OCI-LY3 (cell line): ENCODE measurements at regions not wholly inside any gene's neighbourhood (a gene's known extent, or its start where the extent isn't known, plus 50 kb on each side); places are given as distances from the start of the nearest gene placed in this dataset.

Experiments used
- H2AFZ ChIP-seq: fragments of 200-600, 300-600 bp; shearing (Covaris generic); 2 replicates; pipeline ENCODE4 v1.6.0; 2014; ENCODE audit warnings: antibody characterized with exemption, low read depth, low read length
- H3K27ac ChIP-seq: fragments of 200-600, 300-600 bp; sonication (generic); 2 replicates; pipeline ENCODE4 v1.5.1; 2014; ENCODE audit warnings: mild to moderate bottlenecking, low read length, moderate library complexity, mixed read lengths
- H3K27me3 ChIP-seq: fragments of 200-600, 300-600 bp; sonication (generic); 2 replicates; pipeline ENCODE4 v1.6.1; 2014; ENCODE audit warnings: low read depth, low read length, mixed read lengths
- H3K36me3 ChIP-seq: fragments of 200-600, 300-600 bp; sonication (generic); replicated peaks from 2 replicates; pipeline ENCODE3; 2014; ENCODE audit warnings: low read depth, low read length, mixed read lengths
- H3K4me1 ChIP-seq: fragments of 300-600, 200-600 bp; sonication (generic); 2 replicates; pipeline ENCODE4 v1.6.1; 2014; ENCODE audit warnings: low read length, mixed read lengths
- H3K4me2 ChIP-seq: fragments of 200-600, 300-600 bp; sonication (generic); 2 replicates; pipeline ENCODE4 v1.6.1; 2014; ENCODE audit warnings: low read length, mixed read lengths
- H3K4me3 ChIP-seq: fragments of 300-600, 200-600 bp; sonication (generic); 2 replicates; pipeline ENCODE4 v1.5.1; 2014; ENCODE audit warnings: antibody characterized with exemption, mild to moderate bottlenecking, low read length, moderate library complexity
- H3K79me2 ChIP-seq: fragments of 300-600, 200-600 bp; shearing (Covaris generic); 2 replicates; pipeline ENCODE4 v1.6.1; 2014; ENCODE audit warnings: mild to moderate bottlenecking, low read length, mixed read lengths
- H3K9ac ChIP-seq: fragments of 300-600, 200-600 bp; shearing (Covaris generic); 2 replicates; pipeline ENCODE4 v1.6.0; 2014; ENCODE audit warnings: mild to moderate bottlenecking, low read length, moderate library complexity
- H3K9me3 ChIP-seq: fragments of 200-600, 300-600 bp; shearing (Covaris generic); 2 replicates; pipeline ENCODE4 v1.6.1; 2014; ENCODE audit warnings: low read length, mixed read lengths; ENCODE audit not compliant: insufficient read depth
- H4K20me1 ChIP-seq: fragments of 200-600, 300-600 bp; sonication (generic); 2 replicates; pipeline ENCODE4 v1.6.1; 2016; ENCODE audit warnings: low read length, mixed read lengths; ENCODE audit not compliant: insufficient read depth
- EZH2phosphoT487 ChIP-seq: fragments of 200-600 bp; shearing (Covaris generic); IDR thresholded peaks from 2 replicates; pipeline ENCODE4 v1.6.1; 2018; ENCODE audit warnings: antibody characterized with exemption, mixed run types, low read depth
- TF ChIP-seq, protein P1 (sequence below): fragments of 200-600, 300-600 bp; sonication (generic); IDR thresholded peaks from 2 replicates; pipeline ENCODE4 v1.5.1; 2014; ENCODE audit warnings: antibody characterized with exemption, low read length, low read depth

DNA sequence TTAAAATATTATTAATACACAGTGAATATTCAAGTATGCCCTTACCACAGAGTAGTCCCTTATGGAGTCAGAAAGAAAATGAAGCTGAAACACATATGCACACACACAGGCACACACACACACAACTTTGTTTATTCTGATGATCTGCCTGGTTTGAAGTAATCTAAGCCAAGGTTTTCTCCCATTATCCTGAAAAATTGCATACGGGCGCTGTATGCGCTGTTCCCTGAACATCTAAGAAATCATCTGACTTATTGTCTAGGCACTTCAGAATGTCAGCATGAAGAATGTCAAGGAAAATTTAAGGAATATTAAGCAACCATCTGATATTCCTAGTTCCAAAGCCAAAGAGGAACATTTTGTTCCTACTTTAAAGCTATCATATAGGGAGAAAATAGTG lies 147.1 kb upstream of the SLC30A5 start:
- TF ChIP-seq EZH2phosphoT487, result no peak
- TF ChIP-seq, protein P1, sequence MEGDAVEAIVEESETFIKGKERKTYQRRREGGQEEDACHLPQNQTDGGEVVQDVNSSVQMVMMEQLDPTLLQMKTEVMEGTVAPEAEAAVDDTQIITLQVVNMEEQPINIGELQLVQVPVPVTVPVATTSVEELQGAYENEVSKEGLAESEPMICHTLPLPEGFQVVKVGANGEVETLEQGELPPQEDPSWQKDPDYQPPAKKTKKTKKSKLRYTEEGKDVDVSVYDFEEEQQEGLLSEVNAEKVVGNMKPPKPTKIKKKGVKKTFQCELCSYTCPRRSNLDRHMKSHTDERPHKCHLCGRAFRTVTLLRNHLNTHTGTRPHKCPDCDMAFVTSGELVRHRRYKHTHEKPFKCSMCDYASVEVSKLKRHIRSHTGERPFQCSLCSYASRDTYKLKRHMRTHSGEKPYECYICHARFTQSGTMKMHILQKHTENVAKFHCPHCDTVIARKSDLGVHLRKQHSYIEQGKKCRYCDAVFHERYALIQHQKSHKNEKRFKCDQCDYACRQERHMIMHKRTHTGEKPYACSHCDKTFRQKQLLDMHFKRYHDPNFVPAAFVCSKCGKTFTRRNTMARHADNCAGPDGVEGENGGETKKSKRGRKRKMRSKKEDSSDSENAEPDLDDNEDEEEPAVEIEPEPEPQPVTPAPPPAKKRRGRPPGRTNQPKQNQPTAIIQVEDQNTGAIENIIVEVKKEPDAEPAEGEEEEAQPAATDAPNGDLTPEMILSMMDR, result no peak
- no peak overlapping the region for H3K27ac ChIP-seq
- H3K4me1 ChIP-seq, result no peaks in the 10 kb centered on the region
- no peak overlapping the region for H3K9ac ChIP-seq
- H4K20me1 ChIP-seq, result no peaks in the 10 kb centered on the region
- no peak overlapping the region for H3K4me2 ChIP-seq
- H3K79me2 ChIP-seq, result no peaks in the 10 kb centered on the region
- no peak overlapping the region for H3K4me3 ChIP-seq
- H3K9me3 ChIP-seq, result no peaks in the 10 kb centered on the region
- H2AFZ ChIP-seq, result no peak overlapping the region
- H3K36me3 ChIP-seq, result no peaks in the 10 kb centered on the region
- H3K27me3 ChIP-seq, result no peaks in the 10 kb centered on the region

DNA sequence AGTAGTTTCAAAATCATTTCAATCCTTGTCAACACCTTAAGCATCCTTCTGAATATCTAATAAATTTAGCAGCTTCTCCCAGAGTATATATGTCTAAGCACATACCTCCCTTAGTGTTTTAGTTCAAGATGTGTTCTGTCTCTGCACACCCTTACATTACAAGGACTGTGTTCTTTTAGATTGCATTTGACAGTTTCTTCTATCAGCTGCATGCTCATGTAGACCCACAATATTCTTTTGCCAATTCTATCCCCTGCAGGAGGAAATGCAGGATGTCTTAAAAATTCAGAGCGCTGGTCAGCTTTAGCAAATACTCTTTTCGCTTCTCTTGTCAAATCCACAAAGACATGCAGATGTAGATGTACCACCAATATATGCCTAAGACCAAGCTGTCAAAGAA lies 145.8 kb upstream of the SLC30A5 start:
- H3K27me3 ChIP-seq, result no peaks in the 10 kb centered on the region
- H3K9ac ChIP-seq, result no peak overlapping the region
- H3K36me3 ChIP-seq, result no peaks in the 10 kb centered on the region
- no peaks in the 10 kb centered on the region for H4K20me1 ChIP-seq
- TF ChIP-seq, protein P1, result no peak
- no peak for TF ChIP-seq EZH2phosphoT487
- H3K4me2 ChIP-seq, result no peak overlapping the region
- H3K27ac ChIP-seq, result no peak overlapping the region
- H3K79me2 ChIP-seq, result no peaks in the 10 kb centered on the region
- H3K4me3 ChIP-seq, result no peak overlapping the region
- no peaks in the 10 kb centered on the region for H3K9me3 ChIP-seq
- H2AFZ ChIP-seq, result no peak overlapping the region
- H3K4me1 ChIP-seq, result no peaks in the 10 kb centered on the region

DNA sequence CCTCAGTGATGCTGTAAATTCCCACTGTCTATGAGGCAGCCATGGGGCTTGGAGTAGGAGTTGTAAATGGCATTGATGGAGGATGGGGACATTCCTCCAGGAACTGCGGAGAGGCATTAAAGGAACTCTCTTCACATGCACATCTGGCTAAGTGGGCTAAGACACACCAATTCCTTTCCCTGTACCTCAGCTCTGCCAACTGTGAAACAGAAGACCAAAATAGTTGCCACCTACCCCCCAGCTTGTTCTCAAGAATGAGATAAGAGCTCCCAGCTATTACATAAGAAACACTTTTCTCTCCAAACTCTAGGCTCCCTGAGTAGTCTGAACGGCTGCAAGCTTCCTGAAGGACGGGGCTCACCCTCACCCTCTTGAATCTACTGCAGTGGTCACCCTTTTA lies 144.6 kb upstream of the SLC30A5 start:
- H3K27ac ChIP-seq, result no peak overlapping the region
- no peak overlapping the region for H3K4me3 ChIP-seq
- H3K79me2 ChIP-seq, result no peaks in the 10 kb centered on the region
- H2AFZ ChIP-seq, result no peak overlapping the region
- no peaks in the 10 kb centered on the region for H3K9me3 ChIP-seq
- H3K27me3 ChIP-seq, result no peaks in the 10 kb centered on the region
- H3K4me2 ChIP-seq, result no peak overlapping the region
- no peaks in the 10 kb centered on the region for H3K4me1 ChIP-seq
- no peaks in the 10 kb centered on the region for H3K36me3 ChIP-seq
- TF ChIP-seq EZH2phosphoT487, result no peak
- TF ChIP-seq, protein P1, result no peak
- H3K9ac ChIP-seq, result no peak overlapping the region
- no peaks in the 10 kb centered on the region for H4K20me1 ChIP-seq

DNA sequence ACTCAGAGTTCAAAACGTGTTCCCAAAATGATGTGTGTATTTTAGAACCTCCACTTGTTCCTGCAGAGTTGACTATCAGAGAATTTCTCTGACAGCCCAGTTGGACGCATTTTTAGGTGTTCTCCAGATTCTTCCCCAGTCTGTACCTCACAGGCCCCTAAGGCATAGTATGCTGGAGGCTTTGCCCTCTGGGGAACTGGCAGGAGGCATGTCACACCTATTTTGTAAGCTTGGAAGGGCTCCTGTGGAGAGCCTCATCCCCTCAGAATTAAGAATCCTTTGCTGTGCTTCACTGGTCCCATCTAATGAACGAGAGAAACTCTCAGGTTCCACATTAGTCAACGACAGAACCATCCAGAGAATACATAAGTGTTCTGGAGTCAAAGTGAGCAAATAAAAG lies 144.1 kb upstream of the SLC30A5 start:
- Histone ChIP-seq H3K9me3 (no peaks in the 10 kb centered on the region), H3K79me2 (no peaks in the 10 kb centered on the region), H3K27me3 (no peaks in the 10 kb centered on the region), H2AFZ (no peak overlapping the region), H3K4me3 (no peak overlapping the region), H3K4me1 (no peaks in the 10 kb centered on the region), H3K4me2 (no peak overlapping the region), H3K9ac (no peak overlapping the region), H3K36me3 (no peaks in the 10 kb centered on the region), H4K20me1 (no peaks in the 10 kb centered on the region), H3K27ac (no peak overlapping the region)
- TF ChIP-seq EZH2phosphoT487, result no peak
- TF ChIP-seq, protein P1, result no peak
